ENCODE measurements at regions not wholly inside any gene's neighbourhood (a gene's known extent, or its start where the extent isn't known, plus 50 kb on each side); places are given as distances from the start of the nearest gene placed in this dataset.

- TF ChIP-seq STAT5A (IDR thresholded peaks at IDR 0.05; ENCODE audit: borderline replicate concordance, low read length) (no peak), BACH1 (tag; IDR thresholded peaks at IDR 0.05) (no peak), PML (IDR thresholded peaks at IDR 0.05; ENCODE audit: low read length) (no peak), MTA1 (IDR thresholded peaks at IDR 0.05; ENCODE audit: borderline replicate concordance) (no peak)
Measured at GRCh38 chr21:28234326-28234725, 758.4 kb downstream of the LTN1 start (continued).

GRCh38 chr21:28233536-28234220 lies 759.0 kb downstream of the LTN1 start:
- FAIRE-seq: no peak
- ChIA-PET CTCF (ENCODE audit: low intra/inter-chr PET ratio) (no interaction called here), POLR2A (no interaction called here)
- 4% methylated on average over 9 of the region's 9 CpGs for WGBS (ENCODE audit: insufficient coverage, low coverage, missing lambda C conversion rate)
- H3K9me3 ChIP-seq (replicated peaks; ENCODE audit: control insufficient read depth, insufficient read depth, low read depth, low read length): no peaks in the 10 kb centered on the region; the same call in 1 of the 2 replicates
- H3K27ac ChIP-seq (ENCODE audit: extremely low read depth, low read depth, low read length): no peak overlapping the region
- H3K4me2 ChIP-seq (ENCODE audit: insufficient read depth, low read length): no peak overlapping the region
- H3K4me1 ChIP-seq (replicated peaks in 1 of 2; ENCODE audit: control insufficient read depth in 2 of 2, insufficient read depth in 2 of 2, low read length in 2 of 2): no peaks in the 10 kb centered on the region
- no peaks in the 10 kb centered on the region for H3K36me3 ChIP-seq (ENCODE audit: control insufficient read depth, insufficient read depth, low read length)
- no peaks in the 10 kb centered on the region for H3K27me3 ChIP-seq (ENCODE audit: control insufficient read depth in 2 of 2, insufficient read depth in 2 of 2, low read length in 2 of 2)
- in situ Hi-C loops (cut with MboI): no loop called here
- H3K4me3 ChIP-seq: no peak overlapping the region
- H3K79me2 ChIP-seq (ENCODE audit: control insufficient read depth, insufficient read depth, low read length): no peaks in the 10 kb centered on the region
- H4K20me1 ChIP-seq (replicated peaks; ENCODE audit: control insufficient read depth, insufficient read depth, low read length): no peaks in the 10 kb centered on the region
- ATAC-seq: no peak
- no peak overlapping the region for H2AFZ ChIP-seq (ENCODE audit: low read depth, low read length)
- BruUV-seq (replicated peaks): no TSS peak
- H3K9me1 ChIP-seq (ENCODE audit: control insufficient read depth, insufficient read depth, low read length): no peaks in the 10 kb centered on the region
- no peak for DNase-seq (ENCODE audit: extremely low read depth in 1 of 4, low spot score in 3 of 4)
- intact Hi-C loops (cut with micrococcal nuclease): no loop called here
- no peak overlapping the region for H3K9ac ChIP-seq (ENCODE audit: insufficient read depth in 1 of 2, low read depth in 2 of 2, low read length in 2 of 2)
- TF ChIP-seq TOE1 (IDR thresholded peaks at IDR 0.05; ENCODE audit: borderline replicate concordance): no peak
- no peak for TF ChIP-seq TOE1 (CRISPR knock-in tag; IDR thresholded peaks at IDR 0.05; ENCODE audit: borderline replicate concordance, low read depth)
- no peak for TF ChIP-seq YY1 (IDR thresholded peaks at IDR 0.05; ENCODE audit: borderline replicate concordance in 1 of 3, control insufficient read depth in 1 of 3, extremely low read depth in 1 of 3, insufficient read depth in 3 of 3, insufficient read length in 1 of 3, insufficient replicate concordance in 2 of 3, low read depth in 1 of 3, low read length in 2 of 3)
- peak; percentile 80 for TF ChIP-seq CEBPB (tag; IDR thresholded peaks at IDR 0.05)
- TF ChIP-seq, protein P1, sequence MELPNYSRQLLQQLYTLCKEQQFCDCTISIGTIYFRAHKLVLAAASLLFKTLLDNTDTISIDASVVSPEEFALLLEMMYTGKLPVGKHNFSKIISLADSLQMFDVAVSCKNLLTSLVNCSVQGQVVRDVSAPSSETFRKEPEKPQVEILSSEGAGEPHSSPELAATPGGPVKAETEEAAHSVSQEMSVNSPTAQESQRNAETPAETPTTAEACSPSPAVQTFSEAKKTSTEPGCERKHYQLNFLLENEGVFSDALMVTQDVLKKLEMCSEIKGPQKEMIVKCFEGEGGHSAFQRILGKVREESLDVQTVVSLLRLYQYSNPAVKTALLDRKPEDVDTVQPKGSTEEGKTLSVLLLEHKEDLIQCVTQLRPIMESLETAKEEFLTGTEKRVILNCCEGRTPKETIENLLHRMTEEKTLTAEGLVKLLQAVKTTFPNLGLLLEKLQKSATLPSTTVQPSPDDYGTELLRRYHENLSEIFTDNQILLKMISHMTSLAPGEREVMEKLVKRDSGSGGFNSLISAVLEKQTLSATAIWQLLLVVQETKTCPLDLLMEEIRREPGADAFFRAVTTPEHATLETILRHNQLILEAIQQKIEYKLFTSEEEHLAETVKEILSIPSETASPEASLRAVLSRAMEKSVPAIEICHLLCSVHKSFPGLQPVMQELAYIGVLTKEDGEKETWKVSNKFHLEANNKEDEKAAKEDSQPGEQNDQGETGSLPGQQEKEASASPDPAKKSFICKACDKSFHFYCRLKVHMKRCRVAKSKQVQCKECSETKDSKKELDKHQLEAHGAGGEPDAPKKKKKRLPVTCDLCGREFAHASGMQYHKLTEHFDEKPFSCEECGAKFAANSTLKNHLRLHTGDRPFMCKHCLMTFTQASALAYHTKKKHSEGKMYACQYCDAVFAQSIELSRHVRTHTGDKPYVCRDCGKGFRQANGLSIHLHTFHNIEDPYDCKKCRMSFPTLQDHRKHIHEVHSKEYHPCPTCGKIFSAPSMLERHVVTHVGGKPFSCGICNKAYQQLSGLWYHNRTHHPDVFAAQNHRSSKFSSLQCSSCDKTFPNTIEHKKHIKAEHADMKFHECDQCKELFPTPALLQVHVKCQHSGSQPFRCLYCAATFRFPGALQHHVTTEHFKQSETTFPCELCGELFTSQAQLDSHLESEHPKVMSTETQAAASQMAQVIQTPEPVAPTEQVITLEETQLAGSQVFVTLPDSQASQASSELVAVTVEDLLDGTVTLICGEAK (IDR thresholded peaks at IDR 0.05): no peak
- TF ChIP-seq, protein P1 (CRISPR knock-in tag; IDR thresholded peaks at IDR 0.05): no peak
- TF ChIP-seq ETV6 (IDR thresholded peaks at IDR 0.05; ENCODE audit: borderline replicate concordance in 1 of 2, low read depth in 2 of 2, low read length in 1 of 2): no peak
- no peak for TF ChIP-seq ETV6 (CRISPR knock-in tag; IDR thresholded peaks at IDR 0.05; ENCODE audit: borderline replicate concordance)
